ENCODE measurements at regions not wholly inside any gene's neighbourhood (a gene's known extent, or its start where the extent isn't known, plus 50 kb on each side); places are given as distances from the start of the nearest gene placed in this dataset.
"Not testable (repeated sequence)": the region's sequence is repeated elsewhere in the genome, so short reads cannot be mapped to it uniquely, and the experiment has no call there.

DNA sequence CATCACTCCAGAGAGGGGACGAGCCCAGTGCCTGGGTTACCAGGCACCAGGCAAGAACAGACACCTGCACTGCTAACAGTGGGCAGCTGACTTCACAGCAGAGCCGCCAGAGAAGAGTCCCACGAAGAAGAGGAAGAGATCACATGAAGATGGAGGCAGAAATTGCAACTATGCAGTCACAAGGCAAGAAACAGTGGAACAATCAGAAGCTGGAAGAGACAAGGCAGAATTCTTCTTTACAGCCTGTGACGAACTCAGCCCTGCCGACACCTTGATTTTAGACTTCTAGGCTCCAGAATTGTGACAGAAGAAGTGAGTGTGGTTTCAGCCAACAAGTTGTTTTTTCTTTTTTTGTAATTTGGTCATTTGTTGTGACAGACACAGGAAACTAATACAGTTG, 59.2 kb downstream of the IL12A start:
- no peaks in the 10 kb centered on the region for H3K27me3 ChIP-seq
- H3K4me3 ChIP-seq = no peak overlapping the region
- no peaks in the 10 kb centered on the region for H3K4me1 ChIP-seq
- DNase-seq = no peak
- H3K27ac ChIP-seq = no peak overlapping the region
- H3K9me3 ChIP-seq (replicated peaks) = no peaks in the 10 kb centered on the region
- no peaks in the 10 kb centered on the region for H3K36me3 ChIP-seq

DNA sequence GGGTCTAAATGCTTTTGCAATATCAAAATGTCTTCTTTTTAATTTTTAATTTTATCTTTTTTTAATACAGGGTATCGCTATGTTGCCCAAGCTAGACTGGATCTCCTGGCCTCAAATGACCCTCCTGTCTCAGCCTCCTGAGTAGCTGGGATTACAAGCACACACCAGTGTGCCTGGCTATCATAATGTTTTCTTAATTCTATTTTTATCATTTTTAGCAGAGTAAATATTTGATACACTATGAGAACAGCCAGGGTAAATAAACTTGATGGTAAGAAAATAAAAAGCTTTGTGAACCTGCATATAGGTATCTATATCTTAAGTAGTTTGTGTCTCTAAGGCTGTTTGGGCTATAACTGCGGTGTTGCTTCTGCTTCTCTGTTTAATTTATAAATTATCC, 60.4 kb downstream of the IL12A start:
- no peaks in the 10 kb centered on the region for H3K4me1 ChIP-seq
- no peaks in the 10 kb centered on the region for H3K36me3 ChIP-seq
- H3K4me3 ChIP-seq = no peak overlapping the region
- no peak for DNase-seq
- no peaks in the 10 kb centered on the region for H3K27me3 ChIP-seq
- no peak overlapping the region for H3K27ac ChIP-seq
- H3K9me3 ChIP-seq (replicated peaks) = no peaks in the 10 kb centered on the region

DNA sequence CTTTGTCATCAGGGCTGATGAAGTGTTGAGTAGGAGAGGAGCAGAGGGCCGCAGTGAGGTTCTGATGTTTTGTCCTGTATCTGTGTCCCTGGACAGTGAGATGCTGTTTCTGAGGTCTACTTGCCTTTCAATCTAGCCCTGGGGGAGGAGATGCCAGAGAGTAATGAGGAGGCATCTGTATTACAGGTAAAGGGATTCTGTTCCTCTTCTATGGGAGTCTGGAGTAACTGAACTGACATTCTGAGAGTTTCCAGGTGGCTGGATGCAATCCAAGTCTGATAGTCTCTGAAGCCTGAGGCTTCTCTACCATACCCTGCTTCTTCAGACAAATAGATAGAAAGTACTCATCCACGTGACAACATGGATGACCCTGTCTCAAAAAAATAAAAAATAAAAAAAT, 60.9 kb downstream of the IL12A start:
- no peak for DNase-seq
- Histone ChIP-seq H3K9me3 (replicated peaks) (no peaks in the 10 kb centered on the region), H3K4me1 (no peaks in the 10 kb centered on the region), H3K36me3 (no peaks in the 10 kb centered on the region), H3K27me3 (no peaks in the 10 kb centered on the region), H3K27ac (no peak overlapping the region), H3K4me3 (no peak overlapping the region)

DNA sequence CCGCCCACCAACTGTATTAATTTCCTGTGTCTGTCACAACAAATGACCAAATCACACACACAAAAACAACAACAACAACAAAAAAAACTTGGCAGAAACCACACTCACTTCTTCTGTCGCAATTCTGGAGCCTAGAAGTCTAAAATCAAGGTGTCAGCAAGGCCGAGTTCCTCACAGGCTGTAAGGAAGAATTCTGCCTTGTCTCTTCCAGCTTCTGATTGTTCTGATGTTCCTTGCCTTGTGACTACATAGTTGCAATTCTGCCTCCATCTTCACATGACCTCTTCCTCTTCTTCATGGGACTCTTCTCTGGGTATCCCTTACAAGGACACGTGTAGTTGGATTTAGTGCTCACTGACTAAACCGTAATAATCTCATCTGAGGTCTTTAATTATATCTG, 61.4 kb downstream of the IL12A start:
- H3K36me3 ChIP-seq = no peaks in the 10 kb centered on the region
- DNase-seq = no peak
- H3K4me1 ChIP-seq = no peaks in the 10 kb centered on the region
- no peak overlapping the region for H3K4me3 ChIP-seq
- H3K27me3 ChIP-seq = no peaks in the 10 kb centered on the region
- H3K9me3 ChIP-seq (replicated peaks) = no peaks in the 10 kb centered on the region
- H3K27ac ChIP-seq = no peak overlapping the region

DNA sequence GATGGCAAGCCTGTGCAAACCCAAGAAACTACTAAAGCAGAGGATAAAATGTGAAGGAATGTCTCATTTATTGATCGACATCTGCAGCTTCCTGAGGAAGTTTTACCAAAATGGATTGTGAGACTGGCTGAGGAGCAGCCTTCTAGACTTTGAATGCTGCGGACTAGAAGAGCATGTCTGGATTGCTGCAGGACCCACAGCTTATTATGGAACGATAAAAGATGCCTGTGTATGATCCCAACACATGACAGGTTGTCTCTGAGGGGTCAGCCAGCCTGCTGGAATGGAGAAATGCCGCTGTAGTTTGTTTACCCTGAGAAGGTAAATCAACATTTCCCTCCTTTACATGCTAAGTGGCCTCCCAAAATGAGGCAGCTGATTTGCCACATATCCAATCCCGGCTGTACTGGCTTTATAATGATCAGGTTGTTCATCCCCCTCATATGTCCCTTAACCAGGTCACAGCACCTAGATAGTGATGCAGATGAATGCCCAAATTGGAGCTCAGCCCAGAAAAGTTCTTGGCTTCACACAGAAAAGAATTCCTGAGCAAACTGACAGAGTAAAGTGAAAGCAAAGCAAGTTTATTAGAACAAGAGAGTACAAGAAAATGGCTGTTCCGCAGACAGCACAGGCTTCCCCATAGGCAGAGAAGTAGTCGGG, 63.9 kb downstream of the IL12A start:
- DNase-seq = no peak

DNA sequence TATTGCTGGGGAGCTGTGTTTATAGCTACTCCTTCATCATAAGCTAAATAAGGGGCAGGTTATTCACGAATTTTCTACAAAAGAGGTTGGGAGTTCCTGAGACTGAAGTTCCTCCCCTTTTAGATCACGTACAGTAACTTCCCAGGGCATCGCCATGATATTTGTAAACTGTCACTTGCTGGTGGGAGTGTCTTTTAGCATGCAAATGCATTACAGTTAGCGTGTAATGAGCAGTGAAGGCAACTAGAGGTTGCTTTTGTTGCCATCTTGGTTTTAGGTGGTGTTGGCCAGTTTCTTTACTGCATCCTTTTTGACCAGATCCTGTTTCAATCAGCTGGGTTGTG, 64.4 kb downstream of the IL12A start:
- no peak overlapping the region for H3K27ac ChIP-seq
- no peaks in the 10 kb centered on the region for H3K9me3 ChIP-seq (replicated peaks)
- H3K4me1 ChIP-seq = no peaks in the 10 kb centered on the region
- H3K4me3 ChIP-seq = no peak overlapping the region
- no peaks in the 10 kb centered on the region for H3K27me3 ChIP-seq
- H3K36me3 ChIP-seq = no peaks in the 10 kb centered on the region
- no peak for DNase-seq

More for the DNA sequence above, 63.9 kb downstream of the IL12A start:
- no peaks in the 10 kb centered on the region for H3K4me1 ChIP-seq
- no peaks in the 10 kb centered on the region for H3K27me3 ChIP-seq
- H3K36me3 ChIP-seq = no peaks in the 10 kb centered on the region
- no peak overlapping the region for H3K4me3 ChIP-seq
- no peak overlapping the region for H3K27ac ChIP-seq
- H3K9me3 ChIP-seq (replicated peaks) = no peaks in the 10 kb centered on the region

DNA sequence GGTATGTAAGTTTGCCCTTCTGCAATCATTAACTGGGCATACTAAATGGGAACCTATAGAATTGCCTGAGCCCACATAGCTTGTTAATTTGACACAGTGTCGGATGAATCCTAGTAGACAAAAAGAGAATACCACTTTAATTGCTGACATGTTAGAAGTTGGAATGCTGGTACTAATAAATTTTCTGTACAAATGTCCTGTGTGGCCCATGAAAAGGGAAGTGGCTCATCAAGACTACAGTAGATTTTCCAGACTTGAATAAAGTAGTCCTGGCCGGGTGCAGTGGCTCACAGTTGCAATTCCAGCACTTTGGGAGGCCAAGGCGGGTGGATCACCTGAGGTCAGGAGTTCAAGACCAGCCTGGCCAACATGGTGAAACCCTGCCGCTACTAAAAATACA, 66.2 kb downstream of the IL12A start:
- not testable (repeated sequence) for H3K27ac ChIP-seq; H3K9me3 ChIP-seq (replicated peaks); H3K36me3 ChIP-seq; H3K4me1 ChIP-seq; H3K27me3 ChIP-seq; DNase-seq; H3K4me3 ChIP-seq

DNA sequence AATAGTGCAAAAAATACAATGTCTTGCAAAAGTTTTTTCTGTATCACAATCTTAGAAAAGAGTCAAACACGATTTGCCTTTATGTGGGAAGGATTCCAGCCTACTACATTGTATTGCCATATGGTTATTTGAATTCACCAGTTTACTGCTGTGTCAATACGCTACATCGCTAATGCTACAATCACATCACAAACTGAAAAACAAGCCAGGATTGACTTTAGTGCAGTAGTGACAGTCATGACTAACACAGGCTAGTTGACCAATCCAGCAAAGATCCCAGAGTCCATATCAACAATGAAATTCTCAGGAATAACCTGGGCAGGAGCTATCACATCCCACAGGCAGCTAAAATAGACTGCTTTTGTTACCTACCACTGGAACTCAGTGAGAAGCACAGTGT, 67.0 kb downstream of the IL12A start:
- H3K4me3 ChIP-seq = no peak overlapping the region
- DNase-seq = no peak
- H3K27me3 ChIP-seq = no peaks in the 10 kb centered on the region
- no peaks in the 10 kb centered on the region for H3K4me1 ChIP-seq
- no peak overlapping the region for H3K27ac ChIP-seq
- no peaks in the 10 kb centered on the region for H3K36me3 ChIP-seq
- no peaks in the 10 kb centered on the region for H3K9me3 ChIP-seq (replicated peaks)

DNA sequence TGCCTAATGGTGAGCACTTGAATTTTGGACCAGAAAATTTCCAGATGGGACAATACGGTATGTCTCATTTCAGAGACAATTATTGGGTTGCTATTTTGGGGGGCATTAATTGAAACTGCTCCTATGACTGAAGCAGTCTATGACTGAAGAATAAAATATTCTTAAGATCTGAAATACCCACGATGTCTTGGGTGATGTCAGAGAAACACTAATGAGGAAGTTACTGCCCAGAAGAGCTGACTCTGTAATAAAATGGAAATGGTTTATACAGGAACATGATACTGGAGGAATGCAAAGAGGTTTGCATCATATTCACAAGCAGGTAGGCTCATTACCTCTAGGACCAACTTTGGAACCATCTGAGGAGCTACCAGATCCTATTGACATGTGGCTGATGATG, 68.7 kb downstream of the IL12A start:
- H3K4me3 ChIP-seq = no peak overlapping the region
- H3K27me3 ChIP-seq = no peaks in the 10 kb centered on the region
- no peak for DNase-seq
- H3K9me3 ChIP-seq (replicated peaks) = no peaks in the 10 kb centered on the region
- no peak overlapping the region for H3K27ac ChIP-seq
- no peaks in the 10 kb centered on the region for H3K36me3 ChIP-seq
- H3K4me1 ChIP-seq = no peaks in the 10 kb centered on the region

DNA sequence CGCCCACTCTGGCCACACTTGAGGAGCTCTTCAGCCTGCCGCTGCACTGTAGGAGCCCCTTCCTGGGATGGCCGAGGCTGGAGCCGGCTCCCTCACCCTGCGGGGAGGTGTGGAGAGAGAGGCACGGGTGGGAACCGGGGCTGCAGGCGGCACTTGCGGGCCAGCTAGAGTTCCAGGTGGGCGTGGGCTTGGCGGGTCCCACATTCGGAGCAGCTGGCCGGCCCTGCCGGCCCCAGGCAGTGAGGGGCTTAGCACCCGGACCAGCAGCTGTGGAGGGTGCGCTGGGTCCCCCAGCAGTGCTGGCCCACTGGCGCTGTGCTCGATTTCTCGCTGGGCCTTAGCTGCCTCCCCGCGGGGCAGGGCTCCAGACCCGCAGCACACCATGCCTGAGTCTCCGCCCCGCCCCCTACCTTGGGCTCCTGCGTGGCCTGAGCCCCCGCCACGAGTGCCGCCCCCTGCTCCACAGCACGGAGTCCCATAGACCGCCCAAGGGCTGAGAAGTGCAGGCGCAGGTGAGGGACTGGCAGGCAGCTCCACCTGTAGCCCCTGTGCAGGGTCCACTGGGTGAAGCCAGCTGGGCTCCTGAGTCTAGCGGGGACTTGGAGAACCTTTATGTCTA, 71.9 kb downstream of the IL12A start:
- no peaks in the 10 kb centered on the region for H3K4me1 ChIP-seq
- H3K36me3 ChIP-seq = no peaks in the 10 kb centered on the region
- no peak overlapping the region for H3K4me3 ChIP-seq
- DNase-seq = no peak
- no peak overlapping the region for H3K27ac ChIP-seq
- H3K9me3 ChIP-seq (replicated peaks) = no peaks in the 10 kb centered on the region
- H3K27me3 ChIP-seq = no peaks in the 10 kb centered on the region

DNA sequence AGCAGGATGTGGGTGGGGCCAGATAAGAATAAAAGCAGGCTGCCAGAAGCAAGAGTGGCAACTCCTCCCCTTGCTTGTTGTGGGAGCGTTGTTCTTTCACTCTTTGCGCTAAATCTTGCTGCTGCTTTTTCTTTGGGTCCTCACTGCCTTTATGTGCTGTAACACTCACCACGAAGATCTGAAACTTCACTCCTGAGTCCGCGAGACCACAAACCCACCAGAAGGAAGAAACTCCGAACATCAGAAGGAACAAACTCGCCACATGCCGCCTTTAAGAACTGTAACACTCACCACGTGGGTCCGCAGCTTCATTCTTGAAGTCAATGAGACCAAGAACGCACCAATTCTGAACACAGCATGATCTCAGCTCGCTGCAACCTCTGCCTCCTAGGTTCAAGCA, 72.9 kb downstream of the IL12A start:
- H3K27ac ChIP-seq = no peak overlapping the region
- DNase-seq = no peak
- no peak overlapping the region for H3K4me3 ChIP-seq
- no peaks in the 10 kb centered on the region for H3K27me3 ChIP-seq
- H3K9me3 ChIP-seq (replicated peaks) = no peaks in the 10 kb centered on the region
- H3K36me3 ChIP-seq = no peaks in the 10 kb centered on the region
- H3K4me1 ChIP-seq = no peaks in the 10 kb centered on the region

DNA sequence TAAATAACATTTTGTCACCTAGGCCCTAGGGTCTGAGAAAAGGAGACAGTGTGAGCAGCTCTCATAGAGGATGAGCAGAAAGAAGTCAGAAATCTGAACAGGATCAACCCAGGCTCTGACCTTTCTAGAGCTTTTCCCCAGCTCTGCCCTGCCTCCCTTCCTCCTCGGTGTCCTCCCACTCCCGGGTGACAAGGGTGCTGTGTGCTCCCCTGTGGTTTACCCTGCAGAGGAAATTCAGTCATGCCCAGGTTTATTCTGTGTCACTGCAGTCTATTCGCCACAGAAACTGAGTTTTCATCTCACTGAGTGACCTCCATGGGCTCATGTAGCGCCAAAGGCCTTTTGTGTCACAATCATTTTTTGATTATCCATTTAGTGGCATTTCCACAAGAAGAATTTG, 76.6 kb downstream of the IL12A start:
- no peaks in the 10 kb centered on the region for H3K27me3 ChIP-seq
- no peak for DNase-seq
- H3K4me1 ChIP-seq = no peaks in the 10 kb centered on the region
- H3K4me3 ChIP-seq = no peak overlapping the region
- H3K36me3 ChIP-seq = no peaks in the 10 kb centered on the region
- no peaks in the 10 kb centered on the region for H3K9me3 ChIP-seq (replicated peaks)
- no peak overlapping the region for H3K27ac ChIP-seq

DNA sequence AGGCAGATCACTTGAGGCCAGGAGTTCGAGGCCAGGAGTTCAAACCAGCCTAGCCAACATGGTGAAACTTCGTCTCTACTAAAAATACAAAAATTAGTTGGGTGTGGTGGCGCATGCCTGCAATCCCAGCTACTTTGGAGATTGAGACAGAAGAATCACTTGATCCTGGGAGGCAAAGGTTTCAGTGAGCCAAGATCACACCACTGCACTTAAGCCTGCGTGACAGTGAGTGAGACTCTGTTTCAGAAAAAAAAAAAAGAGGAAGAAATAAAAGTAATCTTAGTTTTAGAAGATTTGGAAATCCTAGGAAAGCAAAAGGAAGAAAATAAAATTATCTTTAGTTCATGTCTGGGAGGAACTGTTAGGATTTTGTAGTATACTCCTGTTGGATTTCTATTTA, 77.2 kb downstream of the IL12A start:
- Histone ChIP-seq H3K9me3 (replicated peaks) (no peaks in the 10 kb centered on the region), H3K4me3 (no peak overlapping the region), H3K4me1 (no peaks in the 10 kb centered on the region), H3K27me3 (no peaks in the 10 kb centered on the region), H3K27ac (no peak overlapping the region), H3K36me3 (no peaks in the 10 kb centered on the region)
- DNase-seq = no peak

DNA sequence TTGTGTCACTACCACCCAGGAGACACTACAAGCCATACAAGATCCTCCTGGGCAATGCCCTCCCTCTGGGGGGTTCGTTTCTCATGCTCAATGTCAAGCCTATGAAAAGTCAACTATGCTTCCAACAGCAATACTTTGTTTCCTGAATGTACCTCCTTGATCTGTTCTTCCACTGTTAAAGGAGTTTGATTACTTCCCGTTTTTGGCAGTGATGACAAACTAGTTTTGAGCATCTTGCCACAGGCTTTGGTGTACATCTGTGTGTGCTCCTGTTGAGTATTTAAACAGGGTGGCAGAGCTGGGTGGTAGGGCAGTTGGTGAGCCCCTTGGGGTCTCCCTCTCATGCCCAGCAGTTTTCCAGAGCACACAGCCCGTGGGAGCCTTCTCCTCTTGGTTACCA, 81.4 kb downstream of the IL12A start:
- DNase-seq = no peak
- no peaks in the 10 kb centered on the region for H3K9me3 ChIP-seq (replicated peaks)
- H3K36me3 ChIP-seq = no peaks in the 10 kb centered on the region
- H3K4me3 ChIP-seq = no peak overlapping the region
- H3K27ac ChIP-seq = no peak overlapping the region
- H3K4me1 ChIP-seq = peaks cover 12% of the 10 kb centered on the region
- H3K27me3 ChIP-seq = no peaks in the 10 kb centered on the region

DNA sequence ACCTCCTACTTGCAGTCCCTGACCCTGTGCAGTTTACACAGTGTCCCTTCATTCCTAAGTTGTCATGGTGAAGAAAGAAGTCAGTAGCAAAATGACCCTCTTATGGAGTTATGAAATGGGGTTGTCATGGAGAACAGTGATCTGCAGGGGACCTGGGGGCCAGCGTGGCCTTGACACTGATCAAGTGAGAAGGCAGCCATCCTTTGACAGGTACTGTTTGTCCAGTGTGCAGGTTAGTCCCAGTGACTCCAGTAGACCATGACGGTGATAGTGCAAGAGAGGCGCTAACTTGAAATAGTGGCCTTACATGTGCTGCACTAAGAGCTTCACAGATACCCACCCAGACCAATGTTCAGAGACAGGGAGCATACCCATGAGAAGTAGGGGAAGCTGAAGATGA, 87.9 kb downstream of the IL12A start:
- H3K4me1 ChIP-seq = peaks cover 12% of the 10 kb centered on the region
- no peaks in the 10 kb centered on the region for H3K27me3 ChIP-seq
- H3K36me3 ChIP-seq = no peaks in the 10 kb centered on the region
- no peak overlapping the region for H3K4me3 ChIP-seq
- no peak for DNase-seq
- H3K27ac ChIP-seq = no peak overlapping the region
- H3K9me3 ChIP-seq (replicated peaks) = no peaks in the 10 kb centered on the region

DNA sequence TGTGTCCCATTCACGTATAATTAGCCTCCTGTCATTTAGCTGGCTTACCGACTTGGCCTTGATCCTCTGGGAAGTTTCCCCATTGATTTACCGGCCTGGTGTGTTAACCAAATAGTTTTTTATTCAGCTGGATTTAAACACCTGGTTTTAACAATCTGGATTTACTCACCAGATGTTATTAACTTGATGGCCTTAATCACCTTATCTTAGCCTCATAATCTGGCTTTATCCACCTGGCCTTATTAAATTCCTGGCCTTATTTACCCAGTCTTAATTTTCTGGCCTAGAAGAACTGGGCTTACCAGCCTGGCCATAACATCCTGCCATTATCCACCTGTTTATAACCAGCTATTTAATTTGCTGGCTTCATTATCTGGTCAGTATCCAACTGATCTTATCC, 89.9 kb downstream of the IL12A start:
- Histone ChIP-seq H3K4me3 (no peak overlapping the region), H3K36me3 (no peaks in the 10 kb centered on the region), H3K9me3 (replicated peaks) (no peaks in the 10 kb centered on the region), H3K4me1 (peaks cover 12% of the 10 kb centered on the region), H3K27ac (no peak overlapping the region), H3K27me3 (no peaks in the 10 kb centered on the region)
- no peak for DNase-seq
